NB4 (cell line): ENCODE measurements at regions not wholly inside any gene's neighbourhood (a gene's known extent, or its start where the extent isn't known, plus 50 kb on each side); places are given as distances from the start of the nearest gene placed in this dataset.

ENCODE experiments used
- CTCF ChIP-seq: IDR thresholded peaks from one replicate; pipeline ENCODE4 v1.5.1; 2012; ENCODE audit warnings: low read depth, low read length
- POLR2A ChIP-seq: IDR thresholded peaks from 2 replicates; pipeline ENCODE4 v1.6.1; 2011; ENCODE audit warnings: mild to moderate bottlenecking; ENCODE audit not compliant: insufficient read length; ENCODE audit errors: extremely low read depth

- TF ChIP-seq CTCF: no peak
- TF ChIP-seq POLR2A: no peak
Measured at GRCh38 chr9:117587263-117587662, 116.9 kb upstream of the TLR4 start.
